ENCODE measurements at regions not wholly inside any gene's neighbourhood (a gene's known extent, or its start where the extent isn't known, plus 50 kb on each side); places are given as distances from the start of the nearest gene placed in this dataset.

- TF ChIP-seq CTCF (IDR thresholded peaks at IDR 0.05) (no peak), EZH2phosphoT487 (IDR thresholded peaks at IDR 0.05) (no peak)
These were observed 96.6 kb downstream of the HPGD start for GRCh38 chr4:174425669-174426068.
